Heart left ventricle (tissue), 13 donors: ENCODE measurements at regions not wholly inside any gene's neighbourhood (a gene's known extent, or its start where the extent isn't known, plus 50 kb on each side); places are given as distances from the start of the nearest gene placed in this dataset.

Source experiments
- POLR2A ChIP-seq, 2 donors: fragments of 450-650 bp; IDR thresholded peaks; one replicate each; pipeline ENCODE4 v1.6.1; 2017; ENCODE audit warnings: antibody characterized with exemption in 2 of 2, mild to moderate bottlenecking in 2 of 2, moderate library complexity in 2 of 2
- TF ChIP-seq, protein P1 (sequence below), 12 donors: fragments of 200-600 bp; sonication (generic) in 4 of 12; IDR thresholded peaks; one replicate each; pipeline versions ENCODE4 v1.5.0 to v1.8.0; 2018 to 2022; ENCODE audit warnings: antibody characterized with exemption in 12 of 12, mild to moderate bottlenecking in 5 of 12
- donor health status: ischemic (EF 13 %, LVEDD 7.1; RV severe dilation, severe dysfunction).
- donor health status: DM: no; HTN: yes; CAD: no.
- donor health status: DM: no; HTN: no; CAD: no.
- donor health status: ischemic (EF 25% LVEDD 6.9; RV normal size, moderate dysfunction).
- donor health status: ischemic (EF 25% LVEDD 5.7; RV mildly dilated, moderate dysfunction).
- donor health status: ischemic (EF 35%, LVEDD 5.7; RV mildly dilated, moderate dysfunction).
- donor health status: nonischemic (EF 11% LVEDD 7.7; RV severe dilation, severe dysfunction).
- donor health status: DM: yes; HTN: yes; CAD: no.
- donor health status: PGD.
- donor health status: ischemic (EF 29% LVEDD 5.4; RV normal size, mild dysfunction).
- donor health status: nonischemic (EF 23%, LVEDD 6.1; RV moderate dilation, normal function).

DNA sequence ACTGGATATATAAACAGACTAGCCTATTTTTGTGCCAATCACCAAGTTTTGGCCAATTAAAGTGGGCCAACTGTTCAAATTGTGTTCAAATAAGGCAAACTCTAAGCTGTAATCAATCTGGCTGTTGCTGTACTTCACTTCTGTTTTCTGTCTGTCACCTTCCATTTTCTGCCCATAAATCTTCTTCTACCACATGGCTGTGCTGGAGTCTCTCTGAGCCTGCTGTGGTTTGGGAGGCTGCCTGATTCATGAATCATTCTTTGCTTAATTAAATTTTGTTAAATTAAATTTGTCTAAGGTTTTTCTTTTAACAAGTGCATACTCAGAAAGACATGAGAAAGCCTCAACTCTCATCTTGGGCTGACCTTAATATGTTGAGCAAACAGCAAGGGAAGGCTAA, 172.6 kb upstream of the VIPR2 start:
- TF ChIP-seq POLR2A (IDR thresholded peaks at IDR 0.05): no peak
- TF ChIP-seq, protein P1, sequence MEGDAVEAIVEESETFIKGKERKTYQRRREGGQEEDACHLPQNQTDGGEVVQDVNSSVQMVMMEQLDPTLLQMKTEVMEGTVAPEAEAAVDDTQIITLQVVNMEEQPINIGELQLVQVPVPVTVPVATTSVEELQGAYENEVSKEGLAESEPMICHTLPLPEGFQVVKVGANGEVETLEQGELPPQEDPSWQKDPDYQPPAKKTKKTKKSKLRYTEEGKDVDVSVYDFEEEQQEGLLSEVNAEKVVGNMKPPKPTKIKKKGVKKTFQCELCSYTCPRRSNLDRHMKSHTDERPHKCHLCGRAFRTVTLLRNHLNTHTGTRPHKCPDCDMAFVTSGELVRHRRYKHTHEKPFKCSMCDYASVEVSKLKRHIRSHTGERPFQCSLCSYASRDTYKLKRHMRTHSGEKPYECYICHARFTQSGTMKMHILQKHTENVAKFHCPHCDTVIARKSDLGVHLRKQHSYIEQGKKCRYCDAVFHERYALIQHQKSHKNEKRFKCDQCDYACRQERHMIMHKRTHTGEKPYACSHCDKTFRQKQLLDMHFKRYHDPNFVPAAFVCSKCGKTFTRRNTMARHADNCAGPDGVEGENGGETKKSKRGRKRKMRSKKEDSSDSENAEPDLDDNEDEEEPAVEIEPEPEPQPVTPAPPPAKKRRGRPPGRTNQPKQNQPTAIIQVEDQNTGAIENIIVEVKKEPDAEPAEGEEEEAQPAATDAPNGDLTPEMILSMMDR (IDR thresholded peaks at IDR 0.05): no peak
